22Rv1 (cell line): ENCODE measurements at regions not wholly inside any gene's neighbourhood (a gene's known extent, or its start where the extent isn't known, plus 50 kb on each side); places are given as distances from the start of the nearest gene placed in this dataset.
"Not testable (repeated sequence)": the region's sequence is repeated elsewhere in the genome, so short reads cannot be mapped to it uniquely, and the experiment has no call there.

Experiments used
- H3K27ac ChIP-seq: fragments of 450-650 bp; 2 replicates; pipeline ENCODE4 v1.5.1; 2017
- ZFX ChIP-seq: fragments of 450-650 bp; IDR thresholded peaks from 2 replicates; pipeline ENCODE4 v1.6.1; 2017; ENCODE audit warnings: antibody characterized with exemption, borderline replicate concordance
- TF ChIP-seq, protein P1 (sequence below): fragments of 450-650 bp; IDR thresholded peaks from 2 replicates; pipeline ENCODE4 v1.5.1; 2017; ENCODE audit warnings: mild to moderate bottlenecking

DNA sequence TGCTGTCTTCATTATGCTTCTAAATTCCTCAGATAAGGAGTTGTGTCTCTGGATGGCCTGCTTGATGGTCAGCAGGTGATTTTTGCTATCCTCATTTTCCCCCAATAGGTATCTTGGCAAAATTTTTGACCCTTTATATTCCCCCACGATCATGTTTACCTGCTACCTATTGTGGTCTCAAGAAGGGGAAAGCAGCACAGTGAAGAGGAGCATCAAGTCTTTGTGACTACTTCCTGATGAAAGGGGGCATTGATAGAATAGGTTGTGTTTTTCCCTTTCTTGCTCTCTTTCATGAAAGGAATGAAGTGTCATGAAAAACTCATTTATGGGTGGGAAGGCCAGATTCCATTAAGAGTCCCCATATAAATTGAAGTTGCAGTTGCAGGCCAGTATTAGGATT, 153.8 kb downstream of the KLF8 start:
- no peak for TF ChIP-seq ZFX
- TF ChIP-seq, protein P1, sequence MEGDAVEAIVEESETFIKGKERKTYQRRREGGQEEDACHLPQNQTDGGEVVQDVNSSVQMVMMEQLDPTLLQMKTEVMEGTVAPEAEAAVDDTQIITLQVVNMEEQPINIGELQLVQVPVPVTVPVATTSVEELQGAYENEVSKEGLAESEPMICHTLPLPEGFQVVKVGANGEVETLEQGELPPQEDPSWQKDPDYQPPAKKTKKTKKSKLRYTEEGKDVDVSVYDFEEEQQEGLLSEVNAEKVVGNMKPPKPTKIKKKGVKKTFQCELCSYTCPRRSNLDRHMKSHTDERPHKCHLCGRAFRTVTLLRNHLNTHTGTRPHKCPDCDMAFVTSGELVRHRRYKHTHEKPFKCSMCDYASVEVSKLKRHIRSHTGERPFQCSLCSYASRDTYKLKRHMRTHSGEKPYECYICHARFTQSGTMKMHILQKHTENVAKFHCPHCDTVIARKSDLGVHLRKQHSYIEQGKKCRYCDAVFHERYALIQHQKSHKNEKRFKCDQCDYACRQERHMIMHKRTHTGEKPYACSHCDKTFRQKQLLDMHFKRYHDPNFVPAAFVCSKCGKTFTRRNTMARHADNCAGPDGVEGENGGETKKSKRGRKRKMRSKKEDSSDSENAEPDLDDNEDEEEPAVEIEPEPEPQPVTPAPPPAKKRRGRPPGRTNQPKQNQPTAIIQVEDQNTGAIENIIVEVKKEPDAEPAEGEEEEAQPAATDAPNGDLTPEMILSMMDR = no peak
- no peak overlapping the region for H3K27ac ChIP-seq

DNA sequence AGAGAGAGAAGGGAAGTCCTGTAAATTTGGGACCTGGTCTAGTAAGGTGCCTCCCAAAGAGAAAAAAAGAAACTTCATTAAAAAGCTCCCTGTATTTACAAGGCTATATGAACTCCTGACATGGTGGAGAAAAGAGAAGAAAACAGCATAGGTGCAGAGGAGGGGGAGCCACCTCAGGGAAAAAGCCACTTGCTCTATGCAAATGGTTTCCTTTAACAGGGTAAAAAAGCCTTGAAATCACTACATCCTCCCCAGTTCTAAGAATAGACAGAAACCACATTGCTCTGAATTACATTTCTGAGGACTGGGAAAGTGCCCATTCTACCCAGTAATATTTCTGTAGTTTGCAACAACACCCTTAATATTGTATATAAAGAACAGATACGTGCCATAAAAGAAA, 165.5 kb downstream of the KLF8 start:
- no peak for TF ChIP-seq ZFX
- TF ChIP-seq, protein P1 = no peak
- no peak overlapping the region for H3K27ac ChIP-seq

DNA sequence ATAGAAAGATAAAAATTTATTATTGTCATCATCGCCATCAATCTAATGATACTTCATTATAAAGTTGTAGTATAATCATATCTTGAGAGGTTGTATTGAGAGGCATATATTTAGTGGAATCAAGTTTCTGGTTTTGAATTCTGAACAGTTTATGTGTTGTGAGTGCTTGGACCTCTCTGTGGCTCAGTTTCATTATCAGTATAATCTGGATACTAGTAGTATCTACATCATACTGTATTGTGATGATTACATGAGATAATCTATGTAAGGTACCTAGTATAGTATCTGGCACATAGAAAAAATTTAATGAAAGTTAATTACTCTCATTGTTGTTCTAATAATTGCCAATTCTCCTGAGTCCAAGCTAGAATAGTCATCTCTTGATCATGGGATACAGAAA, 161.2 kb upstream of the UBQLN2 start:
- TF ChIP-seq, protein P1 = no peak
- no peak for TF ChIP-seq ZFX
- H3K27ac ChIP-seq = no peak overlapping the region

DNA sequence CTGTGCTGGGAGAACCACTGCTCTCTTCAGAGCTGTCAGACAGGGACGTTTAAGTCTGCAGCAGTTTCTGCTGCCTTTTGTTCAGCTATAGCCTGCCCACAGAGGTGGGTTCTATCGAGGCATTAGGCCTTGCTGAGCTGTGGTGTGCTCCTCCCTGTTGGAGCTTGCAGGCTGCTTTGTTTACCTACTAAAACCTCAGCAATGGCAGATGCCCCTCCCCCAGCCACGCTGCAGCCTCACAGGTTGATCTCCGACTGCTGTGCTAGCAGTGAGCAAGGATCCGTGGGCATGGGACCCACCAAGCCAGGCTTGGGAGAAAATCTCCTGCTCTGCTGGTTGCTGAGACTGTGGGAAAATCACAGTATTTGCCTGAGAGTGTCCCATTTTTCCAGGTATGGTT, 133.8 kb upstream of the UBQLN2 start:
- TF ChIP-seq ZFX = no peak
- TF ChIP-seq, protein P1 = no peak
- no peak overlapping the region for H3K27ac ChIP-seq

DNA sequence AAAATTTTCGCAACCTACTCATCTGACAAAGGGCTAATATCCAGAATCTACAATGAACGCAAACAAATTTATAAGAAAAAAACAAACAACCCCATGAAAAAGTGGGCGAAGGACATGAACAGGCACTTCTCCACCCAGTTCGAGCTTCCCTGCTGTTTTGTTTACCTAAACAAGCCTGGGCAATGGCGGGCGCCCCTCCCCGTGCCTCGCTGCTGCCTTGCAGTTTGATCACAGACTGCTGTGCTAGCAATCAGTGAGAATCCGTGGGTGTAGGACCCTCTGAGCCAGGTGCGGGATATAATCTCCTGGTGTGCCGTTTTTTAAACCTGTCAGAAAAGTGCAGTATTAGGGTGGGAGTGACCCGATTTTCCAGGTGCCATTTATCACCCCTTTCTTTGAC, 111.4 kb upstream of the UBQLN2 start:
- not testable (repeated sequence) for H3K27ac ChIP-seq

DNA sequence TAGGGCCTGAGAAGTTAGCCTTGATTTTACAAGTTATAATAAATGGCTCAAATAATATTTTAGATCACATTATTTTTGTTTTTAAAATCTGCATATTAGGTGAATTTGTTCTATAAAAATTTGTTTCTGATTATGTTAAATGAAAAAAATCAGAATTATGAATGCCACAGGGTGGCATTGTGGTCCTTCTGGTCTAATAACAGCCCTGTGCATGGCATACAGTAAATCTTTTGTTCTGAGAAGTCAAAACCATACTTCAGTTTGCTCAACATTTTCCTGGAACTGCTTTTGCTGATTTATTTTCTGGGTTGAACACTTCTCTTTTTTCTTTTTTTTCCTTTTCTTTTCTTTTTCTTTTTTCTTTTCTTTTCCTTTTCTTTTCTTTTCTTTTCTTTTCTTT, 101.0 kb upstream of the UBQLN2 start:
- no peak overlapping the region for H3K27ac ChIP-seq
- TF ChIP-seq, protein P1 = no peak
- TF ChIP-seq ZFX = no peak

DNA sequence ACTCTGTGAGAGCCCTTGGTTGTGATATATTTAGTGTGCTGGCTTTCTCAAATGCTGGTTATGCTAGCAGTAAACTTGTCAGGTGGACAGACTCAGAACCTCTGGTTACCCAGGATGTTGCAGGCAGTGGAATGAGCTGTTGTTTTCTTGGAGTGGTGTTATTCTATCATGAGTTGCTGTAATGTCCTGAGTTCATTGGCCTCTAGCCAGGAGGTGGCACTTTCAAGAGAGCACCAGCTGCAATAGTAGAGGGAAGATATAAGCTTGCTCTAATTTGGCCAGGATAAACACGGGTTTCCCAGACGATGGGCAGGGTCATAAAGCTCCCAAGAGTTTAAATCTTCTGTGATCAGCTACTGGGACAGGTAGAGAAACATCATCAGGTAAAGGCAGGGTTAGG, 95.0 kb upstream of the UBQLN2 start:
- no peak for TF ChIP-seq ZFX
- TF ChIP-seq, protein P1 = no peak

DNA sequence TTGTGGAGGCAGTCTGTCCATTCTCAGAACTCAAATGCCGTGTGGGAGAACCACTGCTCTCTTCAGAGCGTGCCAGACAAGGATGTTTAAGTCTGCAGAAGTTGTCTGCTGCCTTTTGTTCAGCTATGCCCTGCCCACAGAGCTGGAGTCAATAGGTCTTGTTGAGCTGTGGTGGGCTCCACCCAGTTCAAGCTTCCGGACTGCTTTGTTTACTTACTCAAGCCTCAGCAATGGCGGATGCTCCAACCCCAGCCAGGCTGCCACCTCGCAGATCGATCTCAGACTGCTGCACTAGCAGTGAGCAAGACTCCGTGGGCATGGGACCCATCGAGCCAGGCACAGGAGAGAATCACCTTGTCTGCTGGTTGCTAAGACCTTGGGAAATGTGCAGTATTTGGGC, 68.5 kb upstream of the UBQLN2 start:
- not testable (repeated sequence) for H3K27ac ChIP-seq

More for the DNA sequence above, 95.0 kb upstream of the UBQLN2 start:
- no peak overlapping the region for H3K27ac ChIP-seq
